Activated gamma-delta T cell treated with Interleukin-2 at 50 U/mL for 16 hours (primary cell): ENCODE measurements at regions not wholly inside any gene's neighbourhood (a gene's known extent, or its start where the extent isn't known, plus 50 kb on each side); places are given as distances from the start of the nearest gene placed in this dataset.

Experiments used
- DNase-seq: peaks from one replicate; pipeline ENCODE4 v3.0.0-alpha.2; 2020

- no peak for DNase-seq
Observed at GRCh38 chr16:87058728-87059250, 258.4 kb downstream of the C16orf95 start.

GRCh38 chr16:87060034-87060986, 256.9 kb downstream of the C16orf95 start:
- DNase-seq = no peak

GRCh38 chr16:87061243-87061920, 255.8 kb downstream of the C16orf95 start:
- no peak for DNase-seq

- DNase-seq = peak; percentile 9
Observed at GRCh38 chr16:87062569-87063442, 254.4 kb downstream of the C16orf95 start.

GRCh38 chr16:87063543-87063942, 253.6 kb downstream of the C16orf95 start:
- DNase-seq = no peak

GRCh38 chr16:87064731-87065445, 252.3 kb downstream of the C16orf95 start:
- no peak for DNase-seq

- no peak for DNase-seq
Observed at GRCh38 chr16:87065446-87066132, 251.6 kb downstream of the C16orf95 start.

- no peak for DNase-seq
Observed at GRCh38 chr16:87066133-87067002, 250.8 kb downstream of the C16orf95 start.

GRCh38 chr16:87067003-87067556, 250.1 kb downstream of the C16orf95 start:
- DNase-seq = no peak

GRCh38 chr16:87067836-87068761, 249.1 kb downstream of the C16orf95 start:
- no peak for DNase-seq

GRCh38 chr16:87068762-87069150, 248.4 kb downstream of the C16orf95 start:
- DNase-seq = no peak

GRCh38 chr16:87070657-87071056, 246.5 kb downstream of the C16orf95 start:
- no peak for DNase-seq

GRCh38 chr16:87072101-87072500, 245.1 kb downstream of the C16orf95 start:
- DNase-seq = no peak

- DNase-seq = no peak
Observed at GRCh38 chr16:87074641-87075318, 242.4 kb downstream of the C16orf95 start.

- no peak for DNase-seq
Observed at GRCh38 chr16:87075319-87075860, 241.8 kb downstream of the C16orf95 start.

GRCh38 chr16:87076331-87076949, 240.8 kb downstream of the C16orf95 start:
- no peak for DNase-seq

GRCh38 chr16:87076950-87077749, 240.0 kb downstream of the C16orf95 start:
- no peak for DNase-seq
